ENCODE measurements at regions not wholly inside any gene's neighbourhood (a gene's known extent, or its start where the extent isn't known, plus 50 kb on each side); places are given as distances from the start of the nearest gene placed in this dataset.

GRCh38 chr2:175811971-175812370, 190.1 kb downstream of the LNPK start:
- TF ChIP-seq CTCF (IDR thresholded peaks at IDR 0.05): no peak
- TF ChIP-seq POLR2A (IDR thresholded peaks at IDR 0.05): no peak
